Gastroesophageal sphincter (tissue), 3 donors: ENCODE measurements at regions not wholly inside any gene's neighbourhood (a gene's known extent, or its start where the extent isn't known, plus 50 kb on each side); places are given as distances from the start of the nearest gene placed in this dataset.

Experiments used
- CTCF ChIP-seq, 4 experiments: fragments of 200-600 bp in 2 of 4; fragments of 450-650 bp in 2 of 4; sonication (generic) in 1 of 4; IDR thresholded peaks; one replicate each; pipeline ENCODE4 v1.5.1; 2017 to 2019; ENCODE audit warnings: antibody characterized with exemption in 4 of 4, mild to moderate bottlenecking in 2 of 4, moderate library complexity in 2 of 4
- POLR2A ChIP-seq, 2 donors: fragments of 450-650 bp; IDR thresholded peaks; one replicate each; pipeline ENCODE4 v1.6.1; 2017; ENCODE audit warnings: antibody characterized with exemption in 2 of 2, mild to moderate bottlenecking in 2 of 2, moderate library complexity in 1 of 2
- POLR2AphosphoS5 ChIP-seq: sonication (generic); formaldehyde crosslinking; IDR thresholded peaks from one replicate; pipeline ENCODE4 v1.6.1; 2017; ENCODE audit warnings: antibody characterized with exemption

GRCh38 chr17:37796076-37796475 lies 51.2 kb upstream of the HNF1B start:
- no peak for TF ChIP-seq POLR2AphosphoS5
- no peak for TF ChIP-seq CTCF (IDR thresholded peaks at IDR 0.05)
- no peak for TF ChIP-seq POLR2A (IDR thresholded peaks at IDR 0.05)
